ENCODE measurements at regions not wholly inside any gene's neighbourhood (a gene's known extent, or its start where the extent isn't known, plus 50 kb on each side); places are given as distances from the start of the nearest gene placed in this dataset.

- TF ChIP-seq CTCF (IDR thresholded peaks at IDR 0.05) = no peak
- no peak for TF ChIP-seq POLR2AphosphoS5 (IDR thresholded peaks at IDR 0.05)
- TF ChIP-seq POLR2A (IDR thresholded peaks at IDR 0.05) = no peak
Measured at GRCh38 chr6:48315051-48315719, 204.2 kb upstream of the PTCHD4 start.
